AG09309 (cell line): ENCODE measurements at regions not wholly inside any gene's neighbourhood (a gene's known extent, or its start where the extent isn't known, plus 50 kb on each side); places are given as distances from the start of the nearest gene placed in this dataset.

Experiments
- DNase-seq: peaks from one replicate; pipeline ENCODE4 v3.0.0-alpha.2; 2010; ENCODE audit warnings: low read depth
- H3K4me3 ChIP-seq: 2 replicates; pipeline ENCODE4 v1.5.1; 2011; ENCODE audit warnings: mild to moderate bottlenecking, low read depth, low read length, moderate library complexity; ENCODE audit not compliant: control insufficient read depth
- CTCF ChIP-seq: IDR thresholded peaks from 2 replicates; pipeline ENCODE4 v1.5.1; 2011; ENCODE audit warnings: mild to moderate bottlenecking, low read depth, low read length, inconsistent platforms; ENCODE audit not compliant: insufficient read depth, control insufficient read depth; ENCODE audit errors: missing control alignments

GRCh38 chr1:238345837-238346236, 455.1 kb upstream of the ZP4 start:
- TF ChIP-seq CTCF: no peak
- DNase-seq: no peak
- H3K4me3 ChIP-seq: no peak overlapping the region

GRCh38 chr1:238343852-238344251, 453.1 kb upstream of the ZP4 start:
- H3K4me3 ChIP-seq: no peak overlapping the region
- TF ChIP-seq CTCF: no peak
- DNase-seq: no peak

- DNase-seq: no peak
- TF ChIP-seq CTCF: no peak
- no peak overlapping the region for H3K4me3 ChIP-seq
These were observed 450.7 kb upstream of the ZP4 start for GRCh38 chr1:238341395-238341794.

GRCh38 chr1:238340989-238341388, 450.3 kb upstream of the ZP4 start:
- no peak for DNase-seq
- TF ChIP-seq CTCF: no peak
- no peak overlapping the region for H3K4me3 ChIP-seq

GRCh38 chr1:238336531-238336930, 445.8 kb upstream of the ZP4 start:
- TF ChIP-seq CTCF: no peak
- no peak for DNase-seq
- H3K4me3 ChIP-seq: no peak overlapping the region

GRCh38 chr1:238334170-238334569, 443.4 kb upstream of the ZP4 start:
- no peak for DNase-seq
- H3K4me3 ChIP-seq: no peak overlapping the region
- TF ChIP-seq CTCF: no peak

- H3K4me3 ChIP-seq: no peak overlapping the region
- no peak for DNase-seq
- no peak for TF ChIP-seq CTCF
These were observed 440.8 kb upstream of the ZP4 start for GRCh38 chr1:238331557-238331956.
